ENCODE measurements at regions not wholly inside any gene's neighbourhood (a gene's known extent, or its start where the extent isn't known, plus 50 kb on each side); places are given as distances from the start of the nearest gene placed in this dataset.
"Not testable (repeated sequence)": the region's sequence is repeated elsewhere in the genome, so short reads cannot be mapped to it uniquely, and the experiment has no call there.

- DNase-seq = no peak
Measured at GRCh38 chr3:112736805-112737566, 96.0 kb upstream of the CCDC80 start.

GRCh38 chr3:112736386-112736785, 95.4 kb upstream of the CCDC80 start:
- no peak for DNase-seq

- DNase-seq = peak; percentile 9
Measured at GRCh38 chr3:112735926-112736325, 95.0 kb upstream of the CCDC80 start.

- no peak for DNase-seq
Measured at GRCh38 chr3:112734736-112735350, 93.9 kb upstream of the CCDC80 start.

- no peak for DNase-seq
Measured at GRCh38 chr3:112734171-112734570, 93.2 kb upstream of the CCDC80 start.

- no peak for DNase-seq
Measured at GRCh38 chr3:112730210-112730609, 89.3 kb upstream of the CCDC80 start.

GRCh38 chr3:112721231-112721630, 80.3 kb upstream of the CCDC80 start:
- DNase-seq = no peak

GRCh38 chr3:112718967-112719366, 78.0 kb upstream of the CCDC80 start:
- DNase-seq = no peak

GRCh38 chr3:112718516-112718915, 77.6 kb upstream of the CCDC80 start:
- DNase-seq = no peak

- DNase-seq = no peak
Measured at GRCh38 chr3:112709911-112710310, 69.0 kb upstream of the CCDC80 start.

GRCh38 chr3:112699436-112699978, 58.6 kb upstream of the CCDC80 start:
- DNase-seq = no peak

- DNase-seq = not testable (repeated sequence)
Measured at GRCh38 chr3:112698442-112698841, 57.5 kb upstream of the CCDC80 start.

- not testable (repeated sequence) for DNase-seq
Measured at GRCh38 chr3:112696244-112696643, 55.3 kb upstream of the CCDC80 start.

GRCh38 chr3:112695377-112696108, 54.6 kb upstream of the CCDC80 start:
- not testable (repeated sequence) for DNase-seq

GRCh38 chr3:112694906-112695305, 54.0 kb upstream of the CCDC80 start:
- DNase-seq = not testable (repeated sequence)

GRCh38 chr3:112693186-112693585, 52.2 kb upstream of the CCDC80 start:
- no peak for DNase-seq

Measured in occipital lobe (tissue), 1 donor.